Calu3 (cell line): ENCODE measurements at regions not wholly inside any gene's neighbourhood (a gene's known extent, or its start where the extent isn't known, plus 50 kb on each side); places are given as distances from the start of the nearest gene placed in this dataset.

Experiments used
- BruUV-seq: library from RNA; stranded (reverse); fragments of 400-500 nt; replicated peaks from 2 replicates; lab custom pipeline; 2021; lab: Mats Ljungman, UMichigan
- CTCF ChIA-PET: fragments of 300-600 bp; sonication (Branson Sonifier 250); formaldehyde crosslinking; loops from one replicate; lab custom pipeline; 2022; ENCODE audit warnings: antibody characterized with exemption; lab: Charles Lee
- DNase-seq: peaks from one replicate; pipeline ENCODE4 v3.0.0; 2022
- H3K27ac Mint-ChIP-seq: one replicate; pipeline ENCODE4 v1.8.0; 2022; ENCODE audit warnings: mixed read lengths; ENCODE audit not compliant: unreplicated experiment
- H3K27me3 Mint-ChIP-seq: one replicate; pipeline ENCODE4 v1.8.0; 2022; ENCODE audit warnings: mixed read lengths; ENCODE audit not compliant: unreplicated experiment
- H3K36me3 Mint-ChIP-seq: one replicate; pipeline ENCODE4 v1.8.0; 2022; ENCODE audit warnings: mild to moderate bottlenecking, moderate library complexity, mixed read lengths; ENCODE audit not compliant: insufficient read depth, unreplicated experiment
- H3K4me1 Mint-ChIP-seq: one replicate; pipeline ENCODE4 v1.8.0; 2022; ENCODE audit warnings: mild to moderate bottlenecking, low read depth, mixed read lengths; ENCODE audit not compliant: unreplicated experiment
- H3K4me3 Mint-ChIP-seq: one replicate; pipeline ENCODE4 v1.8.0; 2022; ENCODE audit warnings: mild to moderate bottlenecking, low read depth, moderate library complexity, mixed read lengths; ENCODE audit not compliant: unreplicated experiment
- H3K9me3 Mint-ChIP-seq: one replicate; pipeline ENCODE4 v1.8.0; 2022; ENCODE audit warnings: low read depth, mixed read lengths; ENCODE audit not compliant: unreplicated experiment
- intact Hi-C: fragments of 100-400 bp; cut with micrococcal nuclease; formaldehyde crosslinking; loops from one replicate; pipeline ENCODE4 v1.10.0; 2022; ENCODE audit not compliant: unreplicated experiment
- TF ChIP-seq, protein P1 (sequence below): fragments of 200-600 bp; IDR thresholded peaks from one replicate; pipeline ENCODE4 v1.8.0; 2022; ENCODE audit warnings: antibody characterized with exemption; ENCODE audit not compliant: unreplicated experiment

DNA sequence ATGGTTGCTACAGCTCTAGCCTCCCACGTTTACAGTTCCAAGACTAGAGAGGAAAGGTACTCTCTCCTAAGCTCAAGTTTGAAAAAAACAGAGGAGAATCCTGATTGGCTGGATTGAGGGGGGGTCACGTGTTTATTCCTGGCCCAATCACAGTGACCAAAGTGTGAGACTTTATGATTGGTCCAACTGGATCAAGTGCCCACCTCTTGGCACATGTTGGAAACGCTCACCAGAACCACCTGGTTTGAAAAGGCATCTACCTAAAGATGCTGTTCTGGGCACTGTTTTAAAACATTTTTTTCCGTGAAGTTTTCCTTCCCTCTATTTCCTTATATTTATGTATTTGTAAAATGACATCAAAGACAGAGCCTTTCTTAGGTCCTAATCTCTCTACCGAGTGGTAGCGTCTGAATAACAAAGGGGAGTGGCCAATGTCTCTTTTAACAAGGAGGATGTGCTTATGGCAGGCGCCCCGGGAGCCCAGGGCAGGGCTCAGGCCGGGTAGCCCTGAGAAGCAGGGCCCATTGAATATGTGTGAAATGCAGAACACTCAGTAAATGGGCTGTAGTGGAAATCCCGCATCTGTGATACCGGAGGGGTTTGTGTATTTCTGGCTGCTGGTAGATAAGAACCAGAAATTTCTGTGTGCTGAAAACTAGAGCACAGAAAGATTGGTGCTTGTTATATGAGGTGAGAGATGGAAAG lies 146.2 kb downstream of the ATP23 start:
- H3K36me3 Mint-ChIP-seq: no peaks in the 10 kb centered on the region
- CTCF ChIA-PET: interaction anchor here (0.5 kb wide), 1 partner anchor 18 kb away, joined by 3 read pairs; no protein-coding TSS in a partner anchor
- TF ChIP-seq, protein P1, sequence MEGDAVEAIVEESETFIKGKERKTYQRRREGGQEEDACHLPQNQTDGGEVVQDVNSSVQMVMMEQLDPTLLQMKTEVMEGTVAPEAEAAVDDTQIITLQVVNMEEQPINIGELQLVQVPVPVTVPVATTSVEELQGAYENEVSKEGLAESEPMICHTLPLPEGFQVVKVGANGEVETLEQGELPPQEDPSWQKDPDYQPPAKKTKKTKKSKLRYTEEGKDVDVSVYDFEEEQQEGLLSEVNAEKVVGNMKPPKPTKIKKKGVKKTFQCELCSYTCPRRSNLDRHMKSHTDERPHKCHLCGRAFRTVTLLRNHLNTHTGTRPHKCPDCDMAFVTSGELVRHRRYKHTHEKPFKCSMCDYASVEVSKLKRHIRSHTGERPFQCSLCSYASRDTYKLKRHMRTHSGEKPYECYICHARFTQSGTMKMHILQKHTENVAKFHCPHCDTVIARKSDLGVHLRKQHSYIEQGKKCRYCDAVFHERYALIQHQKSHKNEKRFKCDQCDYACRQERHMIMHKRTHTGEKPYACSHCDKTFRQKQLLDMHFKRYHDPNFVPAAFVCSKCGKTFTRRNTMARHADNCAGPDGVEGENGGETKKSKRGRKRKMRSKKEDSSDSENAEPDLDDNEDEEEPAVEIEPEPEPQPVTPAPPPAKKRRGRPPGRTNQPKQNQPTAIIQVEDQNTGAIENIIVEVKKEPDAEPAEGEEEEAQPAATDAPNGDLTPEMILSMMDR: no peak
- H3K27me3 Mint-ChIP-seq: no peaks in the 10 kb centered on the region
- peaks cover 2% of the 10 kb centered on the region for H3K9me3 Mint-ChIP-seq
- BruUV-seq: no TSS peak
- no peak for DNase-seq
- no peak overlapping the region for H3K4me3 Mint-ChIP-seq
- no peak overlapping the region for H3K27ac Mint-ChIP-seq
- intact Hi-C loops: no loop called here
- no peaks in the 10 kb centered on the region for H3K4me1 Mint-ChIP-seq

DNA sequence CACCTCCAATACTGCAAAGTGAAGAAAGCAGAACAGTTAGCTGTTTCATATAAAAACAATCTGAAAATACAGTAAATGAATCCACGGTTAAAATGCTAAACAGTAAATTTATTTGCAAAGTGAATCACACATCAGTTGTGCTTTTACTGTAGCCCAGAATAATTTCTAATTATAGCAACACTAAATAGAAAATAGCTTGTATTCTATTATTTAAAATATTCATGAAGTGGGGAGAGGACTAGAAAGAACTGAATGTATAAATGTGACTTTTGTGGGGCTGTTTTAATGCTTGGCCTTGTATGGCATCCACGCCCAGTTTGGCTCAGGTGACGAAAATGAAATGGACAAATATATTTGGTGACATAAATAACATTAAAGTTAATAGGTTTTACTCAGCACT lies 148.2 kb downstream of the ATP23 start:
- Mint-ChIP-seq H3K9me3 (peaks cover 2% of the 10 kb centered on the region), H3K27me3 (no peaks in the 10 kb centered on the region), H3K4me3 (no peak overlapping the region), H3K4me1 (no peaks in the 10 kb centered on the region), H3K27ac (no peak overlapping the region), H3K36me3 (no peaks in the 10 kb centered on the region)
- DNase-seq: no peak
- CTCF ChIA-PET: no interaction called here
- BruUV-seq: no TSS peak
- TF ChIP-seq, protein P1: no peak
- intact Hi-C loops: no loop called here

DNA sequence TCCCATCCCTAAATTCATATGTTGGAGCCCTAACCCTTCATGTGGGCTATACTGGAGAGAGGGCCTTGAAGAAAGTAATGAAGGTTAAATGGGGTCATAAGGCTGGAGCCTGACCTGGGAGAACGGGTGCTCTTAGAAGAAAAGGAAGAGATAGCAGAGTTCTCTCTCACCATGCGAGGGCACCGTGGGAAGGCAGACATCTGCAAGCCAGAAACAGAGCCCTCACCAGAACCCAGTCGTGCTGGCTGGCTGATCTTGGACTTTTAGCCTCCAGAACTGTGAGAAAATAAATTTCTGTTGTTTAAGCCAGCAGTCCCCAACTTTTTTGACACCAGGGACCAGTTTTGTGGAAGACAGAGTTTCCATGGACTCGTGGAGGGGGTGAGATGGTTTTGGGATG lies 149.3 kb downstream of the ATP23 start:
- intact Hi-C loops: no loop called here
- TF ChIP-seq, protein P1: no peak
- Mint-ChIP-seq H3K36me3 (no peaks in the 10 kb centered on the region), H3K4me3 (no peak overlapping the region), H3K9me3 (no peaks in the 10 kb centered on the region), H3K27ac (no peak overlapping the region), H3K4me1 (no peaks in the 10 kb centered on the region), H3K27me3 (no peaks in the 10 kb centered on the region)
- BruUV-seq: no TSS peak
- DNase-seq: no peak
- CTCF ChIA-PET: no interaction called here

DNA sequence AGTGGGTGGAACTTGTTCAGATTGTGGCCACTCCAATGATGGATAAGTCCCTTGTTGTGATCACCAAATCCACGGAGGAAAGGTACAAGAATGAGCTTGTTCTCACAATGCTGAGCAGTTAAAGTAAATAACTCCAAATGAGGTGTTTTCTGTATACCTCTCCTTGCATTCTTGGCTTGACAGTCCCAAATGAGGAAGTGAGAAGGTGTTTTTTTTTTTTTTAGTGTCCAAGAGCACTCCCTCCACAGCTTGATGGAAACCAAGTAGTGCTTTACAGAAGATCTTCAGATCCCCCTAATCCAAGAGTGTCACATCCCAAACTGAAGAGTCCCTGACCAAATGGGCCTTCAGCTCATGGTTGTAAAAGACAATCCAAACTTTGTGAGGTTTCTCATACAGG lies 153.6 kb downstream of the ATP23 start:
- BruUV-seq: no TSS peak
- intact Hi-C loops: no loop called here
- Mint-ChIP-seq H3K4me3 (no peak overlapping the region), H3K27me3 (no peaks in the 10 kb centered on the region), H3K36me3 (no peaks in the 10 kb centered on the region), H3K9me3 (peaks cover 4% of the 10 kb centered on the region), H3K27ac (no peak overlapping the region), H3K4me1 (no peaks in the 10 kb centered on the region)
- CTCF ChIA-PET: interaction anchor here (0.7 kb wide), 1 partner anchor 26 kb away, joined by 3 read pairs; no protein-coding TSS in a partner anchor
- TF ChIP-seq, protein P1: no peak
- no peak for DNase-seq
